Uterus (tissue), 2 donors: ENCODE measurements at regions not wholly inside any gene's neighbourhood (a gene's known extent, or its start where the extent isn't known, plus 50 kb on each side); places are given as distances from the start of the nearest gene placed in this dataset.

Experiments used
- POLR2A ChIP-seq, 2 donors: fragments of 450-650 bp; IDR thresholded peaks; one replicate each; pipeline ENCODE4 v1.6.1; 2016; ENCODE audit warnings: antibody characterized with exemption in 2 of 2, mild to moderate bottlenecking in 1 of 2, moderate library complexity in 1 of 2
- TF ChIP-seq, protein P1 (sequence below), 4 experiments: fragments of 200-600 bp in 2 of 4; fragments of 450-650 bp in 2 of 4; sonication (generic) in 2 of 4; IDR thresholded peaks; one replicate each; pipeline ENCODE4 v1.5.1; 2016 to 2019; ENCODE audit warnings: antibody characterized with exemption in 4 of 4, mild to moderate bottlenecking in 2 of 4, moderate library complexity in 1 of 4

DNA sequence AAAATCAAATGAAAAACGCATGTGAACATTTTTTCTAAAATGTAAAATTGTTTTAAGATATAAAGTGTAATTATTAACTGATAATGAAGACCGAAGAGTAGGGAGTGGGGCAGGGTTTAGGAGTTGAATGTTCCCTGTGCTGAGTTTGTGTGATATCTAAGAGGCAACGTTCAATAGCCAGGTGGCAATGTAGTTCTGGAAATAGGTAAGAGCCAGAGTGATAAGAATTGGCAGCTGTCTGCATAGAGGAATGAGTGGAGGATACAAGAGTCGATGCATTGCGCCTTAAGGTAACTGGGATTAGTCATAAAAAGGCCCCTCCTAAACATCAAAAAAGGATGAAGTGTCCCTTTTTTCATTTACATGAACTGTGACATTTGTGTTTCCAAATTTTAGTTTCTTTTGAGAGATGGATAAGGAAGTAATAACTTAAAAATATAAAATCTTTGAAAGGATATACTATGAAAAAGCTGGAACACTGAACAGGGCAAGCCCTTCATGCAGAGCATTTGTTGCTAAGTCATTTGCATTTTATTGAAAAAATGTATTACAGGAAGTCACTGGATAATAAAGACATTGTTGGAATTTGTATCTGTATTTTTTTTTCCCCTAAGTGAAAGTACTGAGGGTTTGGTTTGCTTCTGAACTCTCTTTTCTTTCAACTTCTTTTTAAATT lies 659.3 kb downstream of the ACTL7B start:
- no peak for TF ChIP-seq POLR2A (IDR thresholded peaks at IDR 0.05)
- TF ChIP-seq, protein P1, sequence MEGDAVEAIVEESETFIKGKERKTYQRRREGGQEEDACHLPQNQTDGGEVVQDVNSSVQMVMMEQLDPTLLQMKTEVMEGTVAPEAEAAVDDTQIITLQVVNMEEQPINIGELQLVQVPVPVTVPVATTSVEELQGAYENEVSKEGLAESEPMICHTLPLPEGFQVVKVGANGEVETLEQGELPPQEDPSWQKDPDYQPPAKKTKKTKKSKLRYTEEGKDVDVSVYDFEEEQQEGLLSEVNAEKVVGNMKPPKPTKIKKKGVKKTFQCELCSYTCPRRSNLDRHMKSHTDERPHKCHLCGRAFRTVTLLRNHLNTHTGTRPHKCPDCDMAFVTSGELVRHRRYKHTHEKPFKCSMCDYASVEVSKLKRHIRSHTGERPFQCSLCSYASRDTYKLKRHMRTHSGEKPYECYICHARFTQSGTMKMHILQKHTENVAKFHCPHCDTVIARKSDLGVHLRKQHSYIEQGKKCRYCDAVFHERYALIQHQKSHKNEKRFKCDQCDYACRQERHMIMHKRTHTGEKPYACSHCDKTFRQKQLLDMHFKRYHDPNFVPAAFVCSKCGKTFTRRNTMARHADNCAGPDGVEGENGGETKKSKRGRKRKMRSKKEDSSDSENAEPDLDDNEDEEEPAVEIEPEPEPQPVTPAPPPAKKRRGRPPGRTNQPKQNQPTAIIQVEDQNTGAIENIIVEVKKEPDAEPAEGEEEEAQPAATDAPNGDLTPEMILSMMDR (IDR thresholded peaks at IDR 0.05), result no peak
